ENCODE measurements at regions not wholly inside any gene's neighbourhood (a gene's known extent, or its start where the extent isn't known, plus 50 kb on each side); places are given as distances from the start of the nearest gene placed in this dataset.
"Not testable (repeated sequence)": the region's sequence is repeated elsewhere in the genome, so short reads cannot be mapped to it uniquely, and the experiment has no call there.

- DNase-seq (ENCODE audit: low read depth in 2 of 2), result not testable (repeated sequence)
Observed at GRCh38 chr16:29201296-29202024, 205.1 kb downstream of the NPIPB11 start.

- DNase-seq (ENCODE audit: low read depth in 2 of 2), result not testable (repeated sequence)
Observed at GRCh38 chr16:29200681-29201080, 205.8 kb downstream of the NPIPB11 start.

- not testable (repeated sequence) for DNase-seq (ENCODE audit: low read depth in 2 of 2)
Observed at GRCh38 chr16:29200135-29200601, 206.3 kb downstream of the NPIPB11 start.

DNA sequence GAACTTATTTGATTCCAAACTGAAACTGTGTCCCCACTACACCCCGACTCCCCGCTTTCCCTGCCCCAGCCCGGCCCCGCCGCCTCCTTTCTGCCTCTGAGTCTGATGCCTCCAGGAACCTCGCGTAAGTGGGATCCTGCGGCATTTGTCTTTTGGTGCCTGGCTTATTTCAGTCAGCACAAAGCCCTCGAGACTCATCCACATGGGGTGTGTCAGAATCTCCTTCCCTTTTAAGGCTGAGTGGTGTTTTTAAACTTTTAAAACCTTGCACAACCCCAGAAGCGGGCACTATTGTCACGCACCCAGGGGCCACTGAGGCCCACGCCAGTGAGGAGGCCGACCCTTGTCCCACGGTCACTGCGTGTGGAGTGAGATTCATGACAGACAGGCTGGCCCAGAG, 206.9 kb downstream of the NPIPB11 start:
- not testable (repeated sequence) for DNase-seq (ENCODE audit: low read depth in 2 of 2)

- no peak for DNase-seq (ENCODE audit: low read depth in 2 of 2)
Observed at GRCh38 chr16:29198731-29199521, 207.6 kb downstream of the NPIPB11 start.

DNA sequence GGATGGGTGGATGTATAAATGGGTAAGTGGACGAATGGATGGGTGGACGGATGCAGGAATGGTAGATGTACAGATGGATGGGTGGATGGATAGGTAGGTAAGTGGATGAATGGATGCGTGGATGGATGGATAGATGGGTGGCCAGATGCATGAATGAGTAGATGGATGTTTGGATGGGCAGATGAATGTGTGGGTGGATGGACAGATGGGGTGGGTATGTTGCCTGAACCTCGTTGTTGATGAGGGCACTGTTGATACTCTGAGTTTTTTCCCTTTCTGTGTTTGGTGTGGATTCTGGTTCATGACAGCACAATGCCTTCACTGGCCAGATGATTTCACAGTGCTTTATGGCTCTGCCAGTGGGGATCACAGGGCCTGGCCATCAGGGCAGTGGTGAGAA, 208.3 kb downstream of the NPIPB11 start:
- no peak for DNase-seq (ENCODE audit: low read depth in 2 of 2)

DNA sequence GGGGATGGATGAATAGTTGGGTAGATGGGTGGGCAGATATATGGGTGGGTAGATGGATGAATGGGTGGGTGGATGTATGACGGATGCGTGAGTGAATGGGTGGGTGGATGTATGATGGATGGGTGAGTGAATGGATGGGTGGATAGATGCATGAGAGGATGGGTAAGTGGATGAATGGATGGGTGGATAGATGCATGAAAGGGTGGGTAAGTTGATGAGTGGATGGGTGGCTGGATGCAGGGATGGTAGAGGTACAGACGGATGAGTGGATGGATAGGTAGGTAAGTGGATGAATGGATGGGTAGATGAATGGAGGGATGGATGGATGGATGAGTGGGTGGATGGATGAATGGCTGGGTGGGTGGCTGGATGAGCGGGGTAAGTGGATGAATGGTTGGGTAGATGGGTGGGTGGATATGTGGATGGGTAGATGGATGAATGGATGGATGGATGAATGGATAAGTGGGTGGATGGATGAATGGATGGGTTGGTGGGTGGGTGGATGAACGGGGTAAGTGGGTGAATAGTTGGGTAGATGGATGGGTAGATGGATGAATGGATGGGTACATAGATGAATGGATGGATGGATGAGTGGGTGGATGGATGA, 208.9 kb downstream of the NPIPB11 start:
- not testable (repeated sequence) for DNase-seq (ENCODE audit: low read depth in 2 of 2)

DNA sequence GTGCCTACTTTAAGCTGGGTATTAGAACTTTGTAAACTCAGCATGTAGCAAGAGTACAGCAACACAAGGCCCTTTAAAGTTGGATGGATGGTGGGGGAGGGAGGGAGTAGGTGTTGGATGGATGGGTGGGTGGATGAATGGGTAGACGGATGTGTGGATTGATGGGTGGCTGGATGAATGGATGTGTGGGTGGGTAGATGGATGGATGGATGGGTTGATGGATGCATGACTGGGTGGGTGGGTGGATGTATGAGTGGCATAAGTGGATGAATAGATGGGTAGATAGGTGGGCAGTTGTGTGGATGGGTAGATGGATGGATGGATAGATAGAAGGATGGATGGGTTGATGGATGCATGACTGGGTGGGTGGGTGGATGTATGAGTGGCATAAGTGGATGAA, 209.8 kb downstream of the NPIPB11 start:
- DNase-seq (ENCODE audit: low read depth in 2 of 2), result not testable (repeated sequence)

- DNase-seq (ENCODE audit: low read depth in 2 of 2), result not testable (repeated sequence)
Observed at GRCh38 chr16:29195116-29195872, 210.4 kb downstream of the LAT start.

- DNase-seq (ENCODE audit: low read depth in 2 of 2), result not testable (repeated sequence)
Observed at GRCh38 chr16:29194185-29194844, 209.5 kb downstream of the LAT start.

DNA sequence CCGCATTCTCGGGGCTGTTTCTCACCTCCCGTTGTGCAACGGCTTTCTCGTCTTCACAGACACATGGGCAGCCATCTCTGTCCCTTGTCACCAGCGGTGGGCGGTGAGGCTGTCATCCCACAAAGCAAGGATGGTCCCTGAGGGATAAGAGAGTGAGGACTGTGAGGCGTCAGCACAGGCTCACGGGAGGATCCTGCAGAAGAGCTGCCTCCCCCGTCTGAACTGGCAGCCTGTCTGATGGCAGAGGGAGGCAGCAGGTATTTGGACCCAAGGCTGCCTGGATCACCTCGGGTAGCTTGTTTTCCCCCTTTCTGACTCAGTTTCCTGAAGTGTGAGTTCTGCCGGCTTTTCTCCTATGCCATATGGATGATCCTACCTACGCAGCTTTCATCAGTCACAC, 208.8 kb downstream of the LAT start:
- DNase-seq (ENCODE audit: low read depth in 2 of 2), result not testable (repeated sequence)

- DNase-seq (ENCODE audit: low read depth in 2 of 2), result not testable (repeated sequence)
Observed at GRCh38 chr16:29193248-29193574, 208.4 kb downstream of the LAT start.

- DNase-seq (ENCODE audit: low read depth in 2 of 2), result no peak
Observed at GRCh38 chr16:29192329-29193247, 207.7 kb downstream of the LAT start.

- not testable (repeated sequence) for DNase-seq (ENCODE audit: low read depth in 2 of 2)
Observed at GRCh38 chr16:29191636-29192180, 206.9 kb downstream of the LAT start.

GRCh38 chr16:29190553-29191431, 205.9 kb downstream of the LAT start:
- DNase-seq (ENCODE audit: low read depth in 2 of 2), result not testable (repeated sequence)

GRCh38 chr16:29188806-29189205, 204.0 kb downstream of the LAT start:
- DNase-seq (ENCODE audit: low read depth in 2 of 2), result not testable (repeated sequence)

DNA sequence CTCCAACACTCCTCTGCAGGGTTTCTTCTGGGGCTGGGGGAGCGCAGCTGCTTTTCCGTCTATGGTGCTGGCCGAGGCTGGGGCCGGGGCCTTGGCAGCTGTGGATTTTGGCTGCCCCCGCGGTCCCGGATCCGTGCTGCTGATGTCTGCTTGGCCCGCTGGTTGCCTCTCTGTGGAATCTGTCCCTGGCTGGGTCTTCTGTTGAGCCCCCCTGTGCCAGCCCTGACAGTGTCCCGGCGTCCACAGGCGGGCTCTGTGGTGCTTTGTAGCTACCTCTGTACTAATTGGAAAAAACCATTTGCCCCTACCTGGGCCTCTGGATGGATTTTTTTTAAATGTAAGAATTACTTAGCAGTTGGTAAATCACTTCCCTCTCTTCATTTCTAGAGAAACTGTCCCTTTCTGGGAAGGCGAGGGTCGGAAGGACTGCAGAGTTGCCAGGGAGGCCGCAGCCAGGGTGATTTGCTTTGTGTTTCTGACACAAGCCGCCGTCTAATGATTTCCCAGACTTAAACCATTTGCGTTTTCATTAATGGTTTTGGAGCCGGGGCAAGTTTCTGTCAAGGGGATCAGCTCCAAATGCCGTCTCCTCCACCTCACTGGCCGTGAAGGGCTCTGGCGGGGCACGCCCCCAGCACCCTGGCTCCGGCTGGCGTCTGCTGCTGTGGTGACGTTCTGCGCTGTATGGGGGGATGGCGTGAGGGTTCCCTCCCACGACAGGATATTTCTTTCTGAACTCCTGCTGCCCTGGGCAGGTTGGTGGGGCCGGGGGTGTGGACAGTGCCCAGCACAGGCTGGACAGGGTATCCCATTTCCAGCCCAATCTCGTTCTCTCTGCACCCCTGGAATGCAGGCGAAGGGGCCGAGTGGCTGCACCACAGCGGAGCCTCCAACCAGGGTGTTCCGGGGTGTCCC, 201.7 kb downstream of the LAT start:
- not testable (repeated sequence) for DNase-seq (ENCODE audit: low read depth in 2 of 2)

GRCh38 chr16:29185872-29186271, 201.0 kb downstream of the LAT start:
- not testable (repeated sequence) for DNase-seq (ENCODE audit: low read depth in 2 of 2)

Data from stimulated activated CD8-positive, alpha-beta memory T cell treated with anti-CD3 and anti-CD28 coated beads, Interleukin-15, amount 100 ng/mL, for 4 hours (primary cell).